IPS-NIHi11 (cell line): ENCODE measurements at regions not wholly inside any gene's neighbourhood (a gene's known extent, or its start where the extent isn't known, plus 50 kb on each side); places are given as distances from the start of the nearest gene placed in this dataset.
A peak's percentile ranks its signal among the peaks of the same experiment; 100 is the strongest.

ENCODE experiments used
- DNase-seq: peaks from one replicate; pipeline ENCODE4 v3.0.0; 2012; ENCODE audit warnings: mixed read lengths, low spot score

DNA sequence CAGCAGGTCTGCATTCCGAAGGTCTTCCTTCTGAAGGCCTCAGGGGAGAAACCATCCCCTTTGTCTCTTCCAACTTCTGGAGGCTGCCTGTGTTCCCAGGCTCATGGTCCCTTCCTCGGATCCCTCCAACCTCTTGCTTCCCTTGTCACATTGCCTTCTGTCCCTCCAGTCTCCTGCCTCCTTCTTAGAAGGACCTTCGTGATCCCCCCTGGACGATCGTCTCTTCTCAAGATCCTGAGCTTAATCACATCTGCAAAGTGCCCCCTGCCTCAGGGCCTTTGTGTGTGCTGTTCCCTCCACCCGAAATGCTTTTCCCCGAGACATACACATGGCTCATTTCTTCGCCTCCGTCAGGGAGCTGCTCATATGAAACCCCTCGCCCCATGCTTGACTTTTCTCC lies 505.8 kb downstream of the SHQ1 start:
- DNase-seq, result no peak

DNA sequence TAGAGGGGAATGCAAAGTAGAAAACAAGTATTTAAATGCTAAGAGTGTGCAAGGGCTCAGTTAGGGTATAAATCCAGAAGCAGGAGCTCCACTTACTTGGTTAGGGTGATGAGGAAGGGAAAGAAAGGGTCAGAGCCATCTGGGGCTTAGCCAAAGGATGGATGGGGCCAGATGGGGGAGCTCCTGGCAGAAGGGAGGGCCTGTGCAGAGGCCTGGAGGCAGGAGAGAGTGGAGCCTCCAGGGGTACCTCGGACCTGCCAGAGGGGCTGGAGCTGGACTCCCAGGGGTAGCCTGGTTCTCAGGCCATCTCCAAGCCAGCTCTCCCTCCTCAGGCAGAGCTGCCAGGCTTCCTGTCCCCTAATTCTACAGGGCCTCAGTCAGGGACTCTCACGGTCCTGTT lies 506.3 kb downstream of the SHQ1 start:
- DNase-seq, result no peak

DNA sequence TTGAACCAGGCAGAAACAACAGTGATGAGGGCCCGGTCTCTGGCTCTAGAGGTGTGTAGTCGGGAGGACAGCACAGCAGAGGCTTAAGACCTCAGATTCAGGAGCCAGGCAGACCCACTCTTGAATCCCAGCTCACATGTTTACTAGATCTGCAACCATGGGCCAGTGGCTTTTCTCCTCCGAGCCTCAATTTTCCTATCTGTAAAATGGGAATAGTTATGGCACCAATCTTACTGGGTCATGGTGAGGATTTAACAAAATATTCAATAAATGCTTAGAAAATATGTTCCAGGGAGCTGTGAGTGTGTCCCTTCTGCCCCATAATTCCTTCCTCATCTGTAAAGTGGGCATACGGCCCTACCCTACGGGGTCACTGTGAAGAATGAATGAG lies 506.9 kb downstream of the SHQ1 start:
- no peak for DNase-seq

DNA sequence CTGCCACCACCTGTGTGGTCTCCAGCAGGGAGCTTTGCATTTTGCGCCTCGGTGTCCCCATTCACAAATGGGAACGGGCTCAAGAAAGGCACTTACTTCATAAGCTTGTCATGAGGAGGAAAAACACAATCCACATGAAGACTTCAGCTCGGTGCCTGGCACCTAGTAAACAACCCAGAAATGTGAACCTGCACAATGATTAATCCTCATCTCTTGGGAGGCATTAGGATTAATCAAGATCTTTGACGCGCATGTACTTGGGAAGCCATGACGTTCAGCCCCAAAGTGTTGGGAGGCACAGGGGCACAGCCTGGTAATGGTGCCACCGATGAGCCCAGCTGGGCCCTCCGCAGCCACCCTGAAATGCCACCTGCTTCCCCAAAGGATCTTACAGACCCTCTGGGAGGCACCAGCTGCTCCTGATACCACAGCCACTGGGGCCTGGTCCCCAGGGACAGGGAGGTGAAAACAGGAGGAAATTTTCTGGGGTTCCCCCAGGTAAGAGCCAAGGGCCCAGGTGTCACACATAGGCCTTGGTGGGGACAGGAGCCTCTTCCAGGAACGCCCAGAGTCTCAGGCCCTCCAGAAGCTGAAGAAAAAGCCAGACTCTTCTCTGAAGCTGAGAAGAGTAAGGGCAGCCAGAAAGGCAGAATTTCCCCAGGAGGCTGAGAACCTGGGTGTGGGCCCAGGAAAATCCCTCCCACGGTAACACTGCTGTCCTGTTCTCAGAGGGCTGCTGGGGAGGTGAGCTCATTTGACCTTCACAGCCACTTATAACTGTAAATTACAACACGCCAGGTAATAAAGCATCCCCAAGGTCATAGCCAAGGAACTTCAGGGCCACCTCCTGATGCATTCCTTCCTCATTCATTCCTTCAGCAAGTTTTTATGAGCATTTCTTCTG lies 507.5 kb downstream of the SHQ1 start:
- DNase-seq, result no peak

DNA sequence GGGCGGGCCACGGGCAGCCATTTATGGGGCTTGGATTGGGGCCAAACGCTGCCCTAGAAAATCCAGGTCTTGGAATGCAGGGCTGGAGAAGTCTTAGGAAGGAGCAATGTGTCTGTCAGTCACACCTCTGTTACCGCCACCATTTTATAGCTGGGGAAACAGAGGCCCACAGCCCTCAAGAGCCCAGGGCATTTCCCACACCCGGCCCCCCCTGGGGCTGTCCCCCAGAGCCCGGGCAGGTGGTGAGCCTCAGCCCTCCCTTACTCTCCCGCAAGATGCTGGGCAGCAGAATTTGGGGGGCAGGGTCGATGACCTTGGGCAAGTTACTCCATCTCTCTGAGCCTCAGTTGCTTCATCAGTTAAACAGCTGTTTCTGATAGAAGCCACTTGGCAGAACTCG lies 508.2 kb downstream of the SHQ1 start:
- no peak for DNase-seq

DNA sequence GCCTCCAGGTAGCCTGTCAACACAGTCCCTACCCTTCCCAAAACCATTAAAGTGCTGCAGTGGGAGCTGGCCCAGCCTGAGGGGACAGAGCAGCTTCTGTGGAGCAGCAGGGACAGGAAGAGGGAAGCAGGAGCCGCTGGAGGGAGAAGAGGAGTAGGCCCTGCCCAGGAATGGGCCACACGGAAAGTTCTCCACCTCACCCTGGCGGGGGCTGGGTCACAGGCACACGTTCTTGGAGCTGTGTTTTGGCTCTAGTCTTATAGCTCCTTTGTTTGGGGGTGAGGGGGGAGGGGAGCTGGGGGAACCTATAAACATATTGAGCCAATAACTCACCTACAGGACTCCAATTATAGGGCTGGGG lies 508.6 kb downstream of the SHQ1 start:
- no peak for DNase-seq

DNA sequence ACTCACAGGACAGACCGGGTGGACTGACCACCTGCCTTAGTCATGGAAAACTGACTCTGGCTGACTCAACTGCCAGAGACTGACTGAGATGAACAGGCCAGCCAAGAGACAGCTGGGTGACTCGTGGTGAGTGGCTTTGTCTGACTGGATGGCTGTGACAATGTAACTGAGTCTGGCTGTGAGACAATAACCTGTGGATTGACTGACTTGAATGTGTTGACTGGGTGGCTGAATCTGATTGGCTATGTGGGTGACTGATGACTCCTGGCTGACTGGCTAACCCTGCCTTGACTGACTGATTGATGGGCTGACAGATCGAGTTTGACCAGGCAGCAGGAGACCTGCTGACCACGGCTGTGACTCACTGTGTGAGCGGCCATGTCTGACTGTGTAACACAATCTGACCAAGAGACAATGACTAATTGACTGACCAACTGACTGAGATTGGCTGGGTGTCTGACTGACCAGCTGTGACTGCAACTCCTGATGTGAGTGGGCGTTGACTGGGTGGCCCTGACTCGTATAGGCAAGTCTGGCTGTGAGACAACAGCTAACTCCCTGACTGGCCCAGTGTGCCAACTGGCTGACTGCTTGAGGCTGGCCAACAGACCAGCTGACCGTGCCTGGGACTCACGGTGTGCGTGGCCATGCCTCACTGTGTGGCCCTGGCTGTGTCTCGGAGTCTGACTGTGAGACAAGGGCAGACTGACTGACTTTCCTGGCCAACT lies 509.1 kb downstream of the SHQ1 start:
- peak; percentile 58 for DNase-seq

DNA sequence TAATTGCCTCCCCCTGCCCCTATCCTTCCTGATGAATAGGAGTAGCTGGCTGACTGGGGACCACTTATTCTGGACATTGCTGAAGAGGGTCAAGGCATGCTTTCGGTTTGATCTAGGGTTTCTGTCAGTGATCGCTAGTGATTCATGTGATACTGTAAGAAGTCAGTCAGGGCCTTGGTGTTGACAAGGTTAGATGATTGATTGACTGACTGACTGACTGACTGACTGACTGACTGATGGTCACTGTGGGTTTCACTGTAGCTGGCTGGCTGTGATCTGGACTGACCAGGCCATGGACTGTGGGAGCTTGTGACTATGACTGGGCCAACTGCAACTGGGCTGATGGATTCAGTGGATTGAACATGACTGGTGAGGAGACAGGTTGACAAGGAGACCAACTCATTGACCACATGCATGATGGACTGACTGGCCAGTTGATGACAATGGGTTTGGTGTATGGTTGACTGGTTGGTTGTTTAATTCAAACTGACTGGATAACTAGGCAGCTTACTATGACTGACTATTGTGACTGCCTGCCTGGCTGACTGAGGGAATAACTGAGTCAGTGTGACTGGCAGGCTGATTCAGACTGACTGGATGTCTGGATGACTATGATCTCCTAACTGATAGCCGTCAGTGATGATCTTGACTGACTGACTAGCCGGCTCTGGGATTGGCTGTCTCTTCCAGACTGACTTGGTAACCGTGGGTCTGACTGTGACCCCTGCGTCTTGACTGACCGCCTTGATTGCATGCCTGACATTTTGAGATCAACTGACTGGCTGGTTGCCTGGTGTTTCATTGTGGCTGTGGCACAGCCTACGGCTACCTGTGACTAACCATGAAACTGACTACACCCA lies 509.9 kb downstream of the SHQ1 start:
- DNase-seq, result no peak

DNA sequence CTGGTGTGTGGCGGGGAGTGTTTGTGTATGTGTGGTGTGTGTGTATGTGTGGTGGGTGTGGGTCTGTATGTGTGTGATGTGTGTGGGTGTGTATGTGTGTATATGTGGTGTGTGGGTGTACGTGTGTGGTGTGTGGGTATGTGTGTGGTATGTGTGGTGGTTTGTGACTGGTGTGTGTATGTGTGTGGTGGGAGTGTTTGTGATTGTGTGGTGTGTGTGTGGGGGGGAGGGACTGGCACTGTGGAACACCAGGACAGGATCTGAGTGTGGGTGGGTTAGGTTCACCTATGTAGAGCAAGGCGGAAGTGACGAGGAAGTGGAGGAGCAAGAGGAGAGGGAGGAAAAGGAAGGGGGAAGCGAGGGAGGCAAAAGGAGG lies 510.8 kb downstream of the SHQ1 start:
- DNase-seq, result no peak

DNA sequence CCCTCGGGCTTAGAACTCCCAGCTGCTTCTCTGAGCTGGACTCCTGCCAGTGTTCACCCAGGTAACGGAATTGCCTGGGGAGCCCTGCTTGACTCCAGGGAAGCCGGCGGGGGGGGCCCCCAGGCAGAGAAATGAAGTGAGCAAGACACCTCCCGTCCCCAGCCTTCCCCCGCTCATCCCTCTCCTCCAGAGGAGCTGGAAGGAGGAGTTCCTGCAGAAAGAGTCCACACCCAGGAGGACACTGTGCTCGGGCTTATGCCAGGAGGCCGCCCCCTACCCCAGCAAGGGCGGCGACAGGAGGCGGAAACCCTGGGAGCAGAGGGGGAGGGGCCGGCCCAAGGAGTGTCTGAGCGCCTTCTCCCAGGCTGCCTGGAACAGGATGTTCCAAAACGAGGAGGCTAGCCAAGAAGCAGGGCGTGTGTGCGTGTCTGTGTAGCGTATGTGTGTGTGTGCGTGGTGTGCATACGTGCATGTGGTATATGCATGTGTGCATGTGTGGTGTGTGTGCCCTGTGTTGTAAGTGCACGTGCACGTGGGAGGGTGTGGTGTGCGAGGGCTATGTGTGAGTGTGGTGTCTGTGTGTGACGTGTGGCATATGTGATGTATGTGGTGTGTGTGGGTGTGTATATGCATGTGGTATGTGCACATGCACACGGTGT lies 511.3 kb downstream of the SHQ1 start:
- DNase-seq, result peak; percentile 63

DNA sequence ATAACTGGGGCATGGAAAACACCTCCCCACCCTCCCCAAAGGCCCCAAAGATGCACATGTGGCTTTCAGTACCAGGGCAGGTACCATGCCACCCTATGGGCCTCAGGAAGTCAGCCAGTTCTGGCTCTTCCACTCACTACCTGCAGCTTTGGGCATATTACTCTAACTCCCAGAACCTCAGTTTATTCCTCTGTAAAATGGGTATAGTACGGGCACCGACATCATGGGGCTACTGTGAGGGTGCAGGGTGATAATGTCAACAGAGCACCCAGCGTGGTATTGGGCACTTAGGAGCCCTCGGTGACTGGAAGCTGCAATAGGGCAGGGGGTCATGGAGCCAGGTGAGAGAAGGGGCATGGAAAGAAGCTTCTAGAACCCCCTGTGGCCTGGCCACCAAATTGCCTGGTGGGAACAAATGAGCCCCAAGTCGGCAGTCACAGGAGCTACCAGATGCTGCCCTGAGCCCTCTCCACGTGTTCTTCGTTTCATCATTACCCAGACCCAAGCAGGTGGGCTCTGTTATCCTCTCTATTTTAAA lies 512.1 kb downstream of the SHQ1 start:
- DNase-seq, result no peak

DNA sequence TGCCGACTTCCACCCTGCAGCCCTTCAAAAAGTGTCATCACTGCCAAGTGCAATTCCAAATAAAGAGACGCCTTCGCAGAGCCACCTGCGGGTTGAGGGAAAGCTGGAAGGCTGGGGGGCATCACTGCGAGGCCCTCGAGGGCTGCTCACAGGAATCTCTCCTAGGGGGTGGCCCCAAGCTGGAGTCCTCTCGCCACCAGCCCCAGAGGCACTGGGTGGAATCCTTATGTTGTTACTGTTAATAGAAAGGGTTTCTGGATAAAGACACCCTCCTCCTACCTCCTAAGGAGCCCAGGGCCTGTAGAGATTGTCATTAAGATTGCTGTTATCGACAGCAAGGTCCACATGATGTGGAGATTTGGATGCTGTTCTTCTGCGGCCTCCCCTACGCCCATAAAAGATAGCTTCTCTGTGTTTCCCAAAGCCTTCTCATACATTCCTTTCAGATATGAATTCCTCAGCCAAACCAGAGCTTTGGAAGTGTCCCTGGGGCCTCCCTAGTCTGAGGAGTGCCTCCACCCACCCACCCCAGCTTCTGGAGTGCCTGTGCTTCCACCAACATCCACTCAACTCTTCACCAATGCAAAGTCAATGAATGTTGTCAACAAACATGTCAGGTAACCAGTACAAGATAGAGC lies 512.7 kb downstream of the SHQ1 start:
- DNase-seq, result no peak

DNA sequence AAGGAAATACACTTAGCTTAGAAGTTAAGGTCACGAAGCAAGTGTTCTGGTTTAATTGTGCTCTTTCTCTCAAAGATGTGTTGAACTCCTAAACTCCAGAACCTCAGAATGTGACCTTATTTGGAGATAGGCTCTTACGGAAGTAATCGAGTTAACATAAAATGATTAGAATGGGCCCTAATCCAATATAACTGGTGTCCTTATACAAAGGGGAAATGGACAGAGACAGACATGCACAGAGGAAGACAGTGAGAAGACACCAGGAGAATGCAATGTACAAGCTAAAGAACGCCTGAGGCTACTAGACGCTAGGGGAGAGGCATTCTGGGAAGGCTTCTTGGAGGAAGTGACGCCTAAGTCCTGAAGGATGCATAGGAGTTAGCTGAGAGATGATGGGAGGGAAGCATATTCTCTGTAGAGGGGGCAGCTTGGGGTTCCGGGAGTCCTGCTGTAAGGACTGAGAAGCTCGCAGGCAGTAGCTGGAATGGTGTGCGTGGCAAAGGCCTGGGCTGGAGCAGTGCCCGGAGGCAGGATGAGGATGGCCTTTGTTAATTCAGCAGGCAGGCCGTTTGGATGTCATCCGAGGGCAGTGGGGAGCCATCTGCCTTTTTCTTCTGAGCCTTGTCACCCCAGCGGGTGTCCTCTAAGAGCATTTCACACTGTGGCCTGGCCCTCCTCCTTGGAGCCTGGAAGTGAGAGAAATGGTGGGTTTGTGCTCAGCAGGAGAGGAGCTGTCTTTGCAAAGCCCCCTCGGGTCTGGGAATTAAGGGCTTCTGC lies 513.4 kb downstream of the SHQ1 start:
- DNase-seq, result peak; percentile 58

DNA sequence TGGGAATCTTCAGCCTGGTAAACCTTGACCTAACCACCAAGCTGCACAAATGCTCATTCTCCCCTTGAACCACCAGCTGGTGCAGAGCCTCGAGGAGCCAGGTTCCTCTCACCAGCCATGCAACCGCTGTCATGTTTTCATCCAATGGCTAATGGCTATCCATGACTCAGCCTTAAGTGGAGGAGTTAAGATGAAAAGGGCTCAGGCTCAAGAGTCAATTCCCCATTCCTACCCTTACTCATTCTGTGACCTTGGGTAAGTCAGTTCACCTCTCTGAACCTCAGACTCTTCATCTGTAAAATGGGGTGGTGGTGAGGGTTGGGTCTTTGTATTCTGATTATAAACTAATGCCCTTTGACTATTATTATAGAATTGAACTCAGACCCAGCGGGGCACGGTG lies 515.6 kb downstream of the SHQ1 start:
- DNase-seq, result no peak

DNA sequence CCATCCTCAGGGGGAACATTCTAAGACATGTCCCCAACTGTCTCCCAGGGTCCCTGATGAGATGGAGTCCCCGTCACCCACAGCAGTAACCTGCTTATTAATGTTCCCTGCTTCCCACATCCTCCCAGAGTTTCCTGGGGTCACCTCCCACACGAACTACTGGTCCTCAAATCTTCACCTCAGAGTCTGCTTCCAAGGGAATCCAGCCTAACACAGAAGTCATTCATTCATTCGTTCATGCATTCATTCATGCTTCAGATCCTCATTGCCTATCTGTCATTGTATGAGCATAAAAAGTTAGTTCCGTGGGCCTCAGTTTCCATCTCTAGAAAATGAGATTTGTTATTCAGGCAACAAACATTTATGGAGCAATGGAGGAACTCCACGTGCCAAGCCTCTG lies 516.2 kb downstream of the SHQ1 start:
- no peak for DNase-seq

DNA sequence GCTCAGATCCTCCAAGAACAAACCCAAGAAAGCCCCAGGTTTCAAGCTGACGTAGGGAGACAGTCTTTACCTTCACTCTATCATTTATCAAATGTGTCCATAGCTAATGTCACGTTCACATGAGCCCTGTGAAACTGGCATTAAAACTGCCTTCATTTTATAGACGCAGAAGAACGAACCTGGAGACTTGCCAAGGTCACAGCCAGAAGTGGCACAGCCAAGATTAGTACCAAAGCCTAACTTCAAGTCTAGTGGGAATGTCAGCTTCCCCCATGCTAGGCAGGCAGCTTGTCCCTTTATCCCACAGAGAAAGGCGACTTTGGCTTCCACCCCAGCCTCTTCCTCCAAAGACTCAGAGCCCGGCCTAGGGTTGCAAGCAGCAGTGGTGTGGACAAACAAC lies 517.2 kb downstream of the SHQ1 start:
- DNase-seq, result no peak

DNA sequence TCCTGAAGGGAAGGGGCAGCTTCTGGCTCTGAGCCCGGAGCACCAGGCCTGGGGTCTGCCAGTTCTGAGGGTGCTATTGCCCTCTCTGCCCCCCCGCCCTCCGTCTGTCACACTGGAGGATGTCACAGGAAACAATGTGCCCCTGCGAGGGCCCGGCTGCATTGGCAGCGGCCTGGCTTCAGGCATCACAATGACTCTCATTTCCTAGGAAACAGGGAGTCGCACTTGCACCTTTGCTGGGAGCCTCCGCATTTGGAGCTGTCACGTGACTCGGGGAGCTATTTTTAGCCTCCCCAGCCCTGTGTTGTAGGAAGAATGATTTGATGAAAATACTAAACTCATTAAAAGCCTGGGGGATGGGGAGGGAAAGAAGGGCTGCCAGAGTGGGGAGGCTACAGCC lies 518.9 kb downstream of the SHQ1 start:
- peak; percentile 53 for DNase-seq

DNA sequence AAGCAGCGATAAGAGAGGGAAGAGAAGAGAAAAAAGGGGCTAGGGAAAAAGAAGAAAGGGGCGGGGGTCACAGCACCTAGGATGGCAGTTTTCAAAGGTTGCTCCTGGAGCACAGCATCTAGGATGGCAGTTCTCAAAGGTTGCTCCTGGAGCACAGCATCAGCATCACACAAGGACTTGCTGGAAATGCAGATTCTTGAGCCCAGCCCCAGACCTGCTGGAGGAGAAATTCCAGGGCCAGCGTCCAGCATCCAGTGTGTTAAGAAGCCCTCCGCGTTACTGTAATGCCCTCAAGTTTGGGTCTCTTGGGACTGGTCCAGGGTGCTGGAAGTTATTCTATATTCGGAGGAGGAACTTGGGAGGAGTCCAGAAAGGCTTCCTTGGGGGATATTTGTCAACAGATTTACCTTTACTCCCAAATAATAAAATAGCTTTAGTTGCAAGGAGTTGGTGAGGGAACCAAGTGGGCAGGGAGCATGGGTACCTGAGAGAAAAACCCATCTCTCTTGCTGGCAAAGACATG lies 519.4 kb downstream of the SHQ1 start:
- no peak for DNase-seq

DNA sequence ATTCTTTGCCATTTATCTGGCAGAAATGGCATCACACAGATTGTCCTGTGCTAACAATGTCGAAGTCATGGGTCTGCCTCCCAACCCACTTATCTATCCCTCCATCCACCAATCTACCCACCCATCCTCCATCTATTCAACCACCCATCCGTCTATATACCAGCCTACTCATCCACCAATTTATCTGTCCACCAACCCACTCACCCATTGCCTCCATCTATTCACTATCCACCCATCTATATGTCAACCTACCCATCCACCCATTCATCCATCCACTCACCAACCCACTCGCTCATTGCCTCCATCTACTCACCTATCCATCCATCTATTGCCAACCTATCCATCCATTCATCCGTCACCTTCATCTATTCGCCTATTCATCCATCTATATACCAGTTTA lies 521.2 kb downstream of the SHQ1 start:
- no peak for DNase-seq

DNA sequence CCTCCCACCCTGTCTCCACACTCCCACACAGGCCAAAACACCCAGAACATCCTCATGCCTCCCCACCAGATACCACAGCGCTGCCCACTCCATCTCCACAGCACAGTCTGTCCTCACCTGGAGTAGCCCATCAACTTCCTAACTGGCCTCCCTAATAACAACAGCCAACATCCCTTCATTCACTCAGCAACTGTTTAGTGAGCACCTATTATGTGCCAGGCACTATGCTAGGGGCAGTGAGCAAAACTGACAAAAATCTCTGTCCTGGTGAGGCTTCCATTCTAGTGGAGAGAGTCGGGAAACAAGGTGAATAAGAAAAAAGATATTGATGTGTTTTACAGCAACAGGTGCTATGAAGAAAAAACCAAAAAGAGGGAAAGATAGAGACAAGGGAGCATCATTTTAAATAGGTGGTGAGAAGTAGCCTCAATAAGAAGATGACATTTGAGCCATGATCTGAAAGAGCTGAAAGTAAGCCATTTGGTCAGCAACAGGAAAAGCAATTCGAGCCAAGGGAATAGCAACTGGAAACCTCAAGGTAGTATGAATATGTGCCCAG lies 523.9 kb downstream of the SHQ1 start:
- no peak for DNase-seq
